Trophoblast cell (in vitro differentiated cells and primary cell): ENCODE measurements at regions not wholly inside any gene's neighbourhood (a gene's known extent, or its start where the extent isn't known, plus 50 kb on each side); places are given as distances from the start of the nearest gene placed in this dataset.

ENCODE experiments used
- DNase-seq, 2 donors: peaks; one replicate each; pipeline ENCODE4 v3.0.0-alpha.2; 2016
- H2AFZ ChIP-seq: 2 replicates; pipeline ENCODE4 v1.6.1; 2013; ENCODE audit warnings: low read length, moderate library complexity, mild to moderate bottlenecking; ENCODE audit not compliant: insufficient read depth, poor library complexity
- H2AK5ac ChIP-seq: 2 replicates; pipeline ENCODE4 v1.6.1; 2013; ENCODE audit warnings: mild to moderate bottlenecking, low read length
- H2BK120ac ChIP-seq: 2 replicates; pipeline ENCODE4 v1.6.1; 2013; ENCODE audit warnings: low read length, mild to moderate bottlenecking, moderate library complexity; ENCODE audit not compliant: insufficient read depth, poor library complexity
- H2BK12ac ChIP-seq: 2 replicates; pipeline ENCODE4 v1.6.1; 2013; ENCODE audit warnings: mild to moderate bottlenecking, low read length, moderate library complexity
- H2BK5ac ChIP-seq: 2 replicates; pipeline ENCODE4 v1.6.1; 2013; ENCODE audit warnings: low read length, low read depth, moderate library complexity, mild to moderate bottlenecking; ENCODE audit not compliant: poor library complexity
- H3K14ac ChIP-seq: 2 replicates; pipeline ENCODE4 v1.6.1; 2013; ENCODE audit warnings: mild to moderate bottlenecking, low read length
- H3K18ac ChIP-seq: 2 replicates; pipeline ENCODE4 v1.6.1; 2013; ENCODE audit warnings: mild to moderate bottlenecking, low read length
- H3K23ac ChIP-seq: 2 replicates; pipeline ENCODE4 v1.6.1; 2013; ENCODE audit warnings: low read length
- H3K27ac ChIP-seq: 2 replicates; pipeline ENCODE4 v1.5.1; 2013; ENCODE audit warnings: low read depth, mild to moderate bottlenecking, inconsistent platforms, low read length, moderate library complexity
- H3K27me3 ChIP-seq: 2 replicates; pipeline ENCODE4 v1.6.1; 2013; ENCODE audit warnings: inconsistent platforms, mild to moderate bottlenecking, low read length, moderate library complexity; ENCODE audit not compliant: insufficient read depth
- H3K36me3 ChIP-seq, 2 experiments: 1 replicate in 1 of 2; 2 replicates in 1 of 2; pipeline ENCODE4 v1.6.1; 2013; ENCODE audit warnings: low read length in 2 of 2, mild to moderate bottlenecking in 2 of 2, moderate library complexity in 1 of 2; ENCODE audit not compliant: insufficient read depth in 2 of 2, control insufficient read depth in 1 of 2
- H3K4ac ChIP-seq: 2 replicates; pipeline ENCODE4 v1.6.1; 2013; ENCODE audit warnings: low read depth, mild to moderate bottlenecking, low read length, moderate library complexity
- H3K4me1 ChIP-seq, 2 experiments: 1 replicate in 1 of 2; 2 replicates in 1 of 2; pipeline ENCODE4 v1.6.1; 2013; ENCODE audit warnings: low read length in 2 of 2, mild to moderate bottlenecking in 2 of 2, moderate library complexity in 1 of 2; ENCODE audit not compliant: insufficient read depth in 2 of 2, control insufficient read depth in 1 of 2
- H3K4me2 ChIP-seq: 2 replicates; pipeline ENCODE4 v1.6.1; 2013; ENCODE audit warnings: inconsistent platforms, mild to moderate bottlenecking, low read length, moderate library complexity
- H3K4me3 ChIP-seq: 2 replicates; pipeline ENCODE4 v1.5.1; 2013; ENCODE audit warnings: mild to moderate bottlenecking, low read depth, low read length, inconsistent platforms
- H3K79me1 ChIP-seq: one replicate; pipeline ENCODE4 v1.6.1; 2013; ENCODE audit warnings: low read length
- H3K79me2 ChIP-seq: 2 replicates; pipeline ENCODE4 v1.6.1; 2013; ENCODE audit warnings: low read length, mild to moderate bottlenecking; ENCODE audit not compliant: control insufficient read depth, insufficient read depth, poor library complexity
- H3K9ac ChIP-seq: 2 replicates; pipeline ENCODE4 v1.6.1; 2013; ENCODE audit warnings: mild to moderate bottlenecking, low read length
- H3K9me3 ChIP-seq: 2 replicates; pipeline ENCODE4 v1.6.1; 2013; ENCODE audit warnings: low read depth, mild to moderate bottlenecking, control low read depth, inconsistent platforms, low read length; ENCODE audit not compliant: insufficient read depth
- H4K12ac ChIP-seq: 2 replicates; pipeline ENCODE4 v1.6.1; 2013; ENCODE audit warnings: low read depth, mild to moderate bottlenecking, low read length, moderate library complexity
- H4K8ac ChIP-seq: 2 replicates; pipeline ENCODE4 v1.6.1; 2013; ENCODE audit warnings: low read depth, mild to moderate bottlenecking, low read length, moderate library complexity
- H4K91ac ChIP-seq: one replicate; pipeline ENCODE4 v1.6.1; 2013; ENCODE audit warnings: low read depth, mild to moderate bottlenecking, low read length, moderate library complexity
- WGBS: extraction: QIAGEN DNeasy Blood & Tissue Kit; methylation state at CpG from one replicate; pipeline ENCODE4 v1.1.7; 2013; ENCODE audit warnings: missing lambda C conversion rate; ENCODE audit not compliant: insufficient read length, insufficient coverage; ENCODE audit errors: extremely low coverage; 5-methylcytosine and 5-hydroxymethylcytosine counted together

GRCh38 chr2:16117791-16118610, 177.7 kb downstream of the MYCN start:
- Histone ChIP-seq H4K8ac (no peak overlapping the region), H3K27me3 (no peaks in the 10 kb centered on the region), H3K4me2 (no peak overlapping the region), H2BK5ac (no peak overlapping the region), H3K23ac (no peak overlapping the region), H2AK5ac (no peak overlapping the region), H2BK12ac (no peak overlapping the region), H3K9ac (no peak overlapping the region), H2AFZ (no peak overlapping the region), H3K4me3 (no peak overlapping the region), H3K27ac (no peak overlapping the region), H3K9me3 (peaks cover 4% of the 10 kb centered on the region), H3K18ac (no peak overlapping the region), H4K91ac (no peak overlapping the region), H3K14ac (no peak overlapping the region), H3K4ac (no peak overlapping the region), H3K36me3 (no peaks in the 10 kb centered on the region), H4K12ac (no peak overlapping the region), H3K79me2 (no peaks in the 10 kb centered on the region), H3K79me1 (no peaks in the 10 kb centered on the region), H3K4me1 (no peaks in the 10 kb centered on the region), H2BK120ac (no peak overlapping the region)
- DNase-seq = no peak
- no CpG with 5 or more reads among the region's 9 CpGs for WGBS

GRCh38 chr2:16117021-16117700, 176.8 kb downstream of the MYCN start:
- DNase-seq = no peak
- no peak overlapping the region for H2AK5ac ChIP-seq
- no peak overlapping the region for H3K27ac ChIP-seq
- no peak overlapping the region for H3K4ac ChIP-seq
- H4K12ac ChIP-seq = no peak overlapping the region
- no peak overlapping the region for H3K4me2 ChIP-seq
- H3K4me3 ChIP-seq = no peak overlapping the region
- H4K91ac ChIP-seq = no peak overlapping the region
- no peak overlapping the region for H3K18ac ChIP-seq
- H3K79me1 ChIP-seq = no peaks in the 10 kb centered on the region
- H2AFZ ChIP-seq = no peak overlapping the region
- H3K9ac ChIP-seq = no peak overlapping the region
- H3K14ac ChIP-seq = no peak overlapping the region
- H2BK12ac ChIP-seq = no peak overlapping the region
- WGBS = no CpG with 5 or more reads among the region's 9 CpGs
- no peaks in the 10 kb centered on the region for H3K27me3 ChIP-seq
- no peak overlapping the region for H4K8ac ChIP-seq
- H3K4me1 ChIP-seq = no peaks in the 10 kb centered on the region
- H3K23ac ChIP-seq = no peak overlapping the region
- no peak overlapping the region for H2BK5ac ChIP-seq
- H3K36me3 ChIP-seq = no peaks in the 10 kb centered on the region
- H2BK120ac ChIP-seq = no peak overlapping the region
- H3K9me3 ChIP-seq = peaks cover 4% of the 10 kb centered on the region
- no peaks in the 10 kb centered on the region for H3K79me2 ChIP-seq

GRCh38 chr2:16115881-16116830, 175.8 kb downstream of the MYCN start:
- Histone ChIP-seq H3K4me2 (no peak overlapping the region), H3K27me3 (no peaks in the 10 kb centered on the region), H2BK5ac (no peak overlapping the region), H3K9me3 (peaks cover 5% of the 10 kb centered on the region), H3K14ac (no peak overlapping the region), H4K12ac (no peak overlapping the region), H2BK120ac (no peak overlapping the region), H2AFZ (no peak overlapping the region), H4K8ac (no peak overlapping the region), H3K36me3 (no peaks in the 10 kb centered on the region), H3K79me1 (no peaks in the 10 kb centered on the region), H3K4me1 (no peaks in the 10 kb centered on the region), H4K91ac (no peak overlapping the region), H3K9ac (no peak overlapping the region), H3K79me2 (no peaks in the 10 kb centered on the region), H2AK5ac (no peak overlapping the region), H3K23ac (no peak overlapping the region), H3K4me3 (no peak overlapping the region), H2BK12ac (no peak overlapping the region), H3K4ac (no peak overlapping the region), H3K27ac (no peak overlapping the region), H3K18ac (no peak overlapping the region)
- WGBS = no CpG with 5 or more reads among the region's 7 CpGs
- DNase-seq = no peak

- no peak overlapping the region for H3K27ac ChIP-seq
- H3K4ac ChIP-seq = no peak overlapping the region
- H3K79me1 ChIP-seq = no peaks in the 10 kb centered on the region
- no peak overlapping the region for H3K18ac ChIP-seq
- no peak overlapping the region for H4K91ac ChIP-seq
- no peak overlapping the region for H2BK5ac ChIP-seq
- no peak overlapping the region for H2BK12ac ChIP-seq
- H3K4me1 ChIP-seq = no peaks in the 10 kb centered on the region
- H2BK120ac ChIP-seq = no peak overlapping the region
- H3K9ac ChIP-seq = no peak overlapping the region
- peaks cover 5% of the 10 kb centered on the region for H3K9me3 ChIP-seq
- no peak overlapping the region for H3K4me2 ChIP-seq
- H2AFZ ChIP-seq = no peak overlapping the region
- no peak overlapping the region for H4K8ac ChIP-seq
- H3K23ac ChIP-seq = no peak overlapping the region
- no peak overlapping the region for H3K4me3 ChIP-seq
- H4K12ac ChIP-seq = no peak overlapping the region
- H3K14ac ChIP-seq = no peak overlapping the region
- no peaks in the 10 kb centered on the region for H3K36me3 ChIP-seq
- WGBS = no CpG with 5 or more reads among the region's 4 CpGs
- H2AK5ac ChIP-seq = no peak overlapping the region
- DNase-seq = no peak
- no peaks in the 10 kb centered on the region for H3K27me3 ChIP-seq
- H3K79me2 ChIP-seq = no peaks in the 10 kb centered on the region
Measured at GRCh38 chr2:16115291-16115690, 174.9 kb downstream of the MYCN start.
